NCI-H345 treated with DMSO at 0.1 percent for 48 hours (cell line): ENCODE measurements at regions not wholly inside any gene's neighbourhood (a gene's known extent, or its start where the extent isn't known, plus 50 kb on each side); places are given as distances from the start of the nearest gene placed in this dataset.
"Not testable (repeated sequence)": the region's sequence is repeated elsewhere in the genome, so short reads cannot be mapped to it uniquely, and the experiment has no call there.

Experiments
- DNase-seq: peaks from one replicate; lab custom pipeline; 2025; ENCODE audit not compliant: unreplicated experiment; lab: John Stamatoyannopoulos, UW

GRCh38 chr14:106761886-106762816 lies 1235.8 kb downstream of the TMEM121 start:
- DNase-seq = not testable (repeated sequence)

- not testable (repeated sequence) for DNase-seq
Observed at GRCh38 chr14:106764968-106765369, 1238.6 kb downstream of the TMEM121 start.

GRCh38 chr14:106766145-106766544 lies 1239.8 kb downstream of the TMEM121 start:
- no peak for DNase-seq

GRCh38 chr14:106766551-106767277 lies 1240.3 kb downstream of the TMEM121 start:
- not testable (repeated sequence) for DNase-seq

GRCh38 chr14:106768230-106768629 lies 1241.8 kb downstream of the TMEM121 start:
- DNase-seq = not testable (repeated sequence)

GRCh38 chr14:106768972-106769700 lies 1242.8 kb downstream of the TMEM121 start:
- DNase-seq = not testable (repeated sequence)

- DNase-seq = not testable (repeated sequence)
Observed at GRCh38 chr14:106770158-106770672, 1243.8 kb downstream of the TMEM121 start.

GRCh38 chr14:106774889-106775480 lies 1248.6 kb downstream of the TMEM121 start:
- DNase-seq = peak; percentile 29

- DNase-seq = no peak
Observed at GRCh38 chr14:106776395-106776983, 1250.1 kb downstream of the TMEM121 start.

GRCh38 chr14:106778986-106779385 lies 1252.6 kb downstream of the TMEM121 start:
- no peak for DNase-seq

GRCh38 chr14:106786697-106787096 lies 1260.3 kb downstream of the TMEM121 start:
- DNase-seq = no peak

GRCh38 chr14:106787626-106788025 lies 1261.2 kb downstream of the TMEM121 start:
- no peak for DNase-seq

GRCh38 chr14:106788534-106788933 lies 1262.2 kb downstream of the TMEM121 start:
- DNase-seq = no peak

GRCh38 chr14:106789318-106789717 lies 1262.9 kb downstream of the TMEM121 start:
- DNase-seq = no peak

- peak; percentile 58 for DNase-seq
Observed at GRCh38 chr14:106790189-106791036, 1264.0 kb downstream of the TMEM121 start.

GRCh38 chr14:106792543-106792942 lies 1266.2 kb downstream of the TMEM121 start:
- DNase-seq = no peak

GRCh38 chr14:106798166-106798565 lies 1271.8 kb downstream of the TMEM121 start:
- DNase-seq = not testable (repeated sequence)

GRCh38 chr14:106802413-106803364 lies 1276.3 kb downstream of the TMEM121 start:
- DNase-seq = no peak
